GM12873 (cell line): ENCODE measurements at regions not wholly inside any gene's neighbourhood (a gene's known extent, or its start where the extent isn't known, plus 50 kb on each side); places are given as distances from the start of the nearest gene placed in this dataset.

Experiments used
- CTCF ChIP-seq: IDR thresholded peaks from 2 replicates; pipeline ENCODE4 v1.5.1; 2012; ENCODE audit warnings: low read depth, mild to moderate bottlenecking, moderate library complexity, low read length, control low read depth; ENCODE audit not compliant: insufficient read depth; ENCODE audit errors: missing control alignments

- TF ChIP-seq CTCF, result no peak
Measured at GRCh38 chr18:67241299-67241698, 275.2 kb downstream of the DSEL start.

- no peak for TF ChIP-seq CTCF
Measured at GRCh38 chr18:67239826-67240225, 276.7 kb downstream of the DSEL start.

GRCh38 chr18:67232991-67233390 lies 283.5 kb downstream of the DSEL start:
- TF ChIP-seq CTCF, result no peak

GRCh38 chr18:67232406-67232805 lies 284.1 kb downstream of the DSEL start:
- no peak for TF ChIP-seq CTCF

- TF ChIP-seq CTCF, result no peak
Measured at GRCh38 chr18:67222887-67223286, 293.6 kb downstream of the DSEL start.

- no peak for TF ChIP-seq CTCF
Measured at GRCh38 chr18:67219821-67220220, 296.7 kb downstream of the DSEL start.

- no peak for TF ChIP-seq CTCF
Measured at GRCh38 chr18:67218556-67218955, 298.0 kb downstream of the DSEL start.

GRCh38 chr18:67217551-67218166 lies 298.9 kb downstream of the DSEL start:
- peak; percentile 60 for TF ChIP-seq CTCF
